H1 (cell line): ENCODE measurements at regions not wholly inside any gene's neighbourhood (a gene's known extent, or its start where the extent isn't known, plus 50 kb on each side); places are given as distances from the start of the nearest gene placed in this dataset.

Experiments used
- CBX5 ChIP-seq: fragments of 300-800, 300-1000 bp; sonication (generic); IDR thresholded peaks from 2 replicates; pipeline ENCODE4 v1.7.1; 2016; ENCODE audit warnings: antibody characterized with exemption, low read length, low read depth
- CTCF ChIP-seq, 3 experiments: IDR thresholded peaks; 1 replicate in 2 of 3; 2 replicates in 1 of 3; pipeline versions ENCODE4 v1.5.1 to v1.6.1; 2011; ENCODE audit warnings: low read length in 3 of 3, mild to moderate bottlenecking in 3 of 3, inconsistent platforms in 2 of 3, low read depth in 1 of 3, moderate library complexity in 1 of 3; ENCODE audit not compliant: insufficient read depth in 1 of 3; ENCODE audit errors: control extremely low read depth in 1 of 3
- JUND ChIP-seq: IDR thresholded peaks from 2 replicates; pipeline ENCODE4 v1.6.1; 2011; ENCODE audit warnings: mild to moderate bottlenecking, improper control_type of control experiment, low read length
- TAF7 ChIP-seq: optimal IDR thresholded peaks from 2 replicates; pipeline ENCODE3; 2011; ENCODE audit warnings: low read depth, mild to moderate bottlenecking, inconsistent platforms, low read length, moderate library complexity, borderline replicate concordance

DNA sequence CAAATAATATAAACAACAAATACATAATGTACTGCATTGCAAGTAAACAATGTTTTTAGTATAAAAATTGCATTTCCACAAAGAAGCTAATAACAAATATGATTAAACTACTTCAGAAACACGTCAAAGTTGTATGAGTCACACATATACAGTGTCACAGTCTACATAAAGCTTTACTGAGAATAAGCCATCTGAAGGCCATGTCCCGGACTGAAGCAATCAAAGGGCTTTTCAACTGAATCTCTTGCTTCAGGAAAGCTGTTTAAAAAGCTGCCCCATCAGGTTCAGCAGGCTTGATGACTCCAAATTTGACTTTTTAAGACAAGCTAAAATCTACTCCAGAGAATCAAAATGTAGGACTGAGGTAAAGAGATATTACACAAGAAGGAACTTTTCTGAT is 1476.8 kb downstream of the ADGRL3 start:
- TF ChIP-seq CBX5 (no peak), CTCF (IDR thresholded peaks at IDR 0.05; ENCODE audit: control extremely low read depth in 1 of 3, insufficient read depth in 1 of 3, low read depth in 1 of 3, low read length in 3 of 3) (no peak), TAF7 (no peak), JUND (no peak)
